Activated CD4-positive, alpha-beta memory T cell treated with anti-CD3 and anti-CD28 coated beads for 36 hours (primary cell): ENCODE measurements at regions not wholly inside any gene's neighbourhood (a gene's known extent, or its start where the extent isn't known, plus 50 kb on each side); places are given as distances from the start of the nearest gene placed in this dataset.
"Not testable (repeated sequence)": the region's sequence is repeated elsewhere in the genome, so short reads cannot be mapped to it uniquely, and the experiment has no call there.

Experiments used
- CTCF ChIA-PET: fragments of 350-600 bp; sonication (Branson Sonifier 250); formaldehyde crosslinking; loops from one replicate; lab custom pipeline; 2021; ENCODE audit warnings: antibody characterized with exemption, inconsistent platforms; lab: Charles Lee
- POLR2A ChIA-PET: fragments of 350-600 bp; sonication (Branson Sonifier 250); formaldehyde crosslinking; loops from one replicate; lab custom pipeline; 2021; ENCODE audit warnings: antibody characterized with exemption; lab: Charles Lee
- DNase-seq: peaks from one replicate; pipeline ENCODE4 v3.0.0-alpha.2; 2020
- H3K27ac Mint-ChIP-seq: one replicate; pipeline ENCODE4 v1.8.0; 2021; ENCODE audit warnings: mixed read lengths
- H3K27me3 Mint-ChIP-seq: one replicate; pipeline ENCODE4 v1.8.0; 2021; ENCODE audit warnings: mixed read lengths
- H3K36me3 Mint-ChIP-seq: one replicate; pipeline ENCODE4 v1.8.0; 2021; ENCODE audit warnings: mixed read lengths
- H3K4me1 Mint-ChIP-seq: one replicate; pipeline ENCODE4 v1.8.0; 2021; ENCODE audit warnings: low read depth, mixed read lengths
- H3K4me3 Mint-ChIP-seq: one replicate; pipeline ENCODE4 v1.8.0; 2021; ENCODE audit warnings: mild to moderate bottlenecking, mixed read lengths
- H3K9me3 Mint-ChIP-seq: one replicate; pipeline ENCODE4 v1.8.0; 2021; ENCODE audit warnings: mixed read lengths
- intact Hi-C: fragments of 100-400 bp; cut with micrococcal nuclease; formaldehyde crosslinking; loops from one replicate; pipeline ENCODE4 v1.15.1; 2023

GRCh38 chr2:34827398-34827797 lies 1228.3 kb upstream of the FAM98A start:
- POLR2A ChIA-PET = no interaction called here
- no peaks in the 10 kb centered on the region for H3K27me3 Mint-ChIP-seq
- no peak overlapping the region for H3K4me3 Mint-ChIP-seq
- H3K27ac Mint-ChIP-seq = no peak overlapping the region
- H3K36me3 Mint-ChIP-seq = no peaks in the 10 kb centered on the region
- no peaks in the 10 kb centered on the region for H3K4me1 Mint-ChIP-seq
- CTCF ChIA-PET = no interaction called here
- intact Hi-C loops = no loop called here
- peaks cover 12% of the 10 kb centered on the region for H3K9me3 Mint-ChIP-seq
- DNase-seq = no peak

DNA sequence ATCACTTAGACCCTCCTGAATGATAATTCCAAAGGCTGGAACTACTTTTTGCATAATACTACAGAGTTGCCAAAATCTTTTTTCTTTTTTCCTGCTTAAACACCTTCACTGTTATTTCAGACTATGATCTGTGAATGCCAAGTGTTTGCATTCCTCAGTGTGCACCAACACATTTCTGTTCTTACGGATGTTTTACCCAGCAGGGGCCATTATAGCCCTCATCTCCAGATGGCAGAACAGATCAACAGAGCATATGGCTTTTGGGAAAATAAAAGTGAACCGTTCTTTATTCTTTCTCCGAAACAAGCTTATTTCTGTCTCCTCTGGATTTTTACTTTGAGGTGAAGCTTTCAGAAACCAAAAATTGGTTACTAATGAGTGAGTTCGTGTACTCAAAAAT lies 1226.6 kb upstream of the FAM98A start:
- Mint-ChIP-seq H3K9me3 (peaks cover 13% of the 10 kb centered on the region), H3K4me3 (no peak overlapping the region), H3K4me1 (no peaks in the 10 kb centered on the region), H3K27ac (no peak overlapping the region), H3K27me3 (no peaks in the 10 kb centered on the region), H3K36me3 (no peaks in the 10 kb centered on the region)
- DNase-seq = no peak
- CTCF ChIA-PET = no interaction called here
- intact Hi-C loops = no loop called here
- POLR2A ChIA-PET = no interaction called here

GRCh38 chr2:34822616-34823015 lies 1223.5 kb upstream of the FAM98A start:
- Mint-ChIP-seq H3K4me3 (no peak overlapping the region), H3K27ac (no peak overlapping the region), H3K9me3 (peaks cover 13% of the 10 kb centered on the region), H3K27me3 (no peaks in the 10 kb centered on the region), H3K4me1 (no peaks in the 10 kb centered on the region), H3K36me3 (no peaks in the 10 kb centered on the region)
- POLR2A ChIA-PET = no interaction called here
- DNase-seq = no peak
- CTCF ChIA-PET = no interaction called here
- intact Hi-C loops = no loop called here

- no peak overlapping the region for H3K27ac Mint-ChIP-seq
- H3K36me3 Mint-ChIP-seq = no peaks in the 10 kb centered on the region
- no peak for DNase-seq
- ChIA-PET POLR2A (no interaction called here), CTCF (no interaction called here)
- intact Hi-C loops = no loop called here
- no peaks in the 10 kb centered on the region for H3K4me1 Mint-ChIP-seq
- H3K4me3 Mint-ChIP-seq = no peak overlapping the region
- H3K27me3 Mint-ChIP-seq = no peaks in the 10 kb centered on the region
- H3K9me3 Mint-ChIP-seq = peaks cover 8% of the 10 kb centered on the region
These were observed 1216.1 kb upstream of the FAM98A start for GRCh38 chr2:34815052-34815741.

- Mint-ChIP-seq H3K9me3 (no peaks in the 10 kb centered on the region), H3K27me3 (no peaks in the 10 kb centered on the region), H3K27ac (no peak overlapping the region), H3K4me3 (no peak overlapping the region), H3K36me3 (no peaks in the 10 kb centered on the region), H3K4me1 (no peaks in the 10 kb centered on the region)
- intact Hi-C loops = no loop called here
- CTCF ChIA-PET = no interaction called here
- POLR2A ChIA-PET = no interaction called here
- DNase-seq = no peak
These were observed 1211.4 kb upstream of the FAM98A start for GRCh38 chr2:34810456-34810855.

DNA sequence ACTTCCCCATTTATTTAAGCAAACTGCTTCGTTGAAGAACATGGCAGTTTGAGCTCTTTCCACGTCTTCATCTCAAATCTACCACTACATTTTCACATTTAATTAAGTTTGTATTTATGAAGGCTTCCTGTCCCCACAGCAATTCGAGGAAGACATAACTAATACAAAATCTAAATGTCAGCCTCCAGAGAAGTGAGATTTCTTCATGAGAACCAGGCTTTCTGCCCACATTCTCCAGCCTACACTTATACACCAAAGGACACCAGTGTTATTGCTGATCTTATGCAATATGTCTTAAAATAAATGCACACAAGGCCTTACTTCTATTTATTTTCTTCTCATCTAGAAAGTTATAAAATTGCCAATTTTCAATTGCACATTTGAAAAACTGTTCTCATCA lies 1209.3 kb upstream of the FAM98A start:
- no peak overlapping the region for H3K27ac Mint-ChIP-seq
- H3K4me3 Mint-ChIP-seq = no peak overlapping the region
- POLR2A ChIA-PET = no interaction called here
- CTCF ChIA-PET = no interaction called here
- intact Hi-C loops = no loop called here
- H3K27me3 Mint-ChIP-seq = no peaks in the 10 kb centered on the region
- H3K9me3 Mint-ChIP-seq = no peaks in the 10 kb centered on the region
- H3K36me3 Mint-ChIP-seq = no peaks in the 10 kb centered on the region
- DNase-seq = no peak
- no peaks in the 10 kb centered on the region for H3K4me1 Mint-ChIP-seq

DNA sequence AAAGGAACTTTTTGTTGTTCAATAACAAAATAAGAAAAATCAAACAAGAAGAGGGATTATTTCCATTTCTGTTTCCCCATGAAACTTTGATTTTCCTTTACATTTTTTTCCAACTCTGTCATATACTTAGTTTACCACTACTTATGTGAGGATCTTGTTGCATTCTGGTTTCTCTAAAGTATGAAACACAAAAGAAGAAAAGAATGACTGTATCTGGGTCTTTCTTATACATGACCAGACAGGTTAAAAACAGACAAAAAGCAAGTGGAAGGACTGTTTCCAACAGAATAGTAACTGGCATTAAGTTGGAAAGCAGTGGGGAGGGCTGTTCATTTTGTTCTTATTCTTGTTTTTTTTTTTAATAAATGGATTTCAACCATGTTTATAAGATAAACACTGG lies 1207.8 kb upstream of the FAM98A start:
- Mint-ChIP-seq H3K36me3 (no peaks in the 10 kb centered on the region), H3K4me1 (no peaks in the 10 kb centered on the region), H3K27ac (no peak overlapping the region), H3K27me3 (no peaks in the 10 kb centered on the region), H3K9me3 (no peaks in the 10 kb centered on the region), H3K4me3 (no peak overlapping the region)
- CTCF ChIA-PET = no interaction called here
- POLR2A ChIA-PET = no interaction called here
- no peak for DNase-seq
- intact Hi-C loops = no loop called here

GRCh38 chr2:34806396-34806795 lies 1207.3 kb upstream of the FAM98A start:
- Mint-ChIP-seq H3K36me3 (no peaks in the 10 kb centered on the region), H3K9me3 (no peaks in the 10 kb centered on the region), H3K4me1 (no peaks in the 10 kb centered on the region), H3K27ac (no peak overlapping the region), H3K27me3 (no peaks in the 10 kb centered on the region), H3K4me3 (no peak overlapping the region)
- no peak for DNase-seq
- intact Hi-C loops = no loop called here
- ChIA-PET POLR2A (no interaction called here), CTCF (no interaction called here)

GRCh38 chr2:34799556-34799955 lies 1200.5 kb upstream of the FAM98A start:
- POLR2A ChIA-PET = no interaction called here

DNA sequence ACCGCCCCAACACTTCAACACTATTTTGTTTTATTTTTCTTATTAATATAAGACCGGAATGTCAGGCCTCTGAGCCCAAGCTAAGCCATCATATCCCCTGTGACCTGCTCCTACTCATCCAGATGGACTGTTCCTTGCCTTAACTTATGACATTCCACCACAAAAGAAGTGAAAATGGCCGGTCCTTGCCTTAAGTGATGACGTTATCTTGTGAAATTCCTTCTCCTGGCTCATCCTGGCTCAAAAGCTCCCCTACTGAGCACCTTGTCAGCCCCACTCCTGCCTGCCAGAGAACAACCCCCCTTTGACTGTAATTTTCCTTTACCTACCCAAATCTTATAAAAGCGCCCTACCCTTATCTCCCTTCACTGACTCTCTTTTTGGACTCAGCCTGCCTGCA lies 1196.5 kb upstream of the FAM98A start:
- H3K4me3 Mint-ChIP-seq, H3K36me3 Mint-ChIP-seq, POLR2A ChIA-PET, DNase-seq, H3K4me1 Mint-ChIP-seq, H3K27me3 Mint-ChIP-seq, H3K9me3 Mint-ChIP-seq, intact Hi-C loops, H3K27ac Mint-ChIP-seq, CTCF ChIA-PET: not testable (repeated sequence)

More at GRCh38 chr2:34799556-34799955, 1200.5 kb upstream of the FAM98A start:
- Mint-ChIP-seq H3K4me3 (no peak overlapping the region), H3K4me1 (no peaks in the 10 kb centered on the region), H3K27me3 (no peaks in the 10 kb centered on the region), H3K27ac (no peak overlapping the region), H3K9me3 (no peaks in the 10 kb centered on the region), H3K36me3 (no peaks in the 10 kb centered on the region)
- intact Hi-C loops = no loop called here
- CTCF ChIA-PET = no interaction called here
- DNase-seq = no peak

GRCh38 chr2:34789169-34789568 lies 1190.1 kb upstream of the FAM98A start:
- no peak for DNase-seq
- Mint-ChIP-seq H3K9me3 (no peaks in the 10 kb centered on the region), H3K4me1 (no peaks in the 10 kb centered on the region), H3K36me3 (no peaks in the 10 kb centered on the region), H3K27me3 (no peaks in the 10 kb centered on the region), H3K4me3 (no peak overlapping the region), H3K27ac (no peak overlapping the region)
- CTCF ChIA-PET = no interaction called here
- intact Hi-C loops = no loop called here
- POLR2A ChIA-PET = no interaction called here

DNA sequence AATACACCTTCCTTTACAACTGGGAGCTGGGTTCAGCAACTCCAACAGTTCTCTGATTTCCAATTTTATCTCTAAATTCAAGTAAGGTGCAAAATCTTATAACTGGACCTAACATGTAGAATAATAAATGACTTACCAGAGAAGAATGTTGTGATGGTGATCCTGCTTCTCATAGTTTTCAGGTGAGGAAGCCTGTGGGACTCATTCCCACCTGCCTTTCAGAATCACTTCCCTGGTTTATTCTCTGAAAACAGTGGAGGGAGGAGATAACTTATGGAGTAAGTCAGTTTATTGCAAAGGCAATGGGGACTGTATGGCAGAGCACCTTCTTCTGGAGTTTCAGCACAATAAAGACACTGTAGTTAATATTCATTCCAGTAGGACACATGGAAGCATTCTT lies 1188.2 kb upstream of the FAM98A start:
- Mint-ChIP-seq H3K27me3 (no peaks in the 10 kb centered on the region), H3K27ac (no peak overlapping the region), H3K4me1 (no peaks in the 10 kb centered on the region), H3K9me3 (no peaks in the 10 kb centered on the region), H3K4me3 (no peak overlapping the region), H3K36me3 (no peaks in the 10 kb centered on the region)
- no peak for DNase-seq
- intact Hi-C loops = no loop called here
- CTCF ChIA-PET = no interaction called here
- POLR2A ChIA-PET = no interaction called here

DNA sequence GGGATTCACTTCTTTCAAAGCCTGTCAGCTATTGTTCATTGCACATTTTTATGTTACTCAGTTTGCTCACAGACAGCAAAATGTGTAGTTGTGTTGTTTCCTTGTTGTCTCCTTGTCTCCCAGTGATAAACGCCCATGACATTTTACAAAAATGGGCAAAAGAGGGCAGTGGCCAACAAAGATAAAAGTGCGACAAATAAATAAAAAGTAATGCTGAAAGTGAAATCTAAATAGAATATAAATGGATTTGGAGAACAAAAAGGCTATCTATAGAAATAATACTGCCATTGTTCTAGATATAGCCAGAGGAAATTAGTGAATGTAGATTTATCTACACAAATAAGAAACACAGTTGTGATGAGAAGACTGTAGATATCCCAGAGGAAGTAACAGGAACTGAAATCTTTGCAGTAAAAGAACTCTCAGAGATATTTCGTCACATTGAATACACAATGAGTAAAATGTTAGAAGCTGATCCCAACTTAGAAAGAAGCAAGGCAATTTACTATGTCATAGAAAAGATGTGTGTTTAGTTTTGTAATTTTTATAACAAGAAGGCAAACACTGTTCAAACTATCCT lies 1186.2 kb upstream of the FAM98A start:
- no peak for DNase-seq
- intact Hi-C loops = no loop called here
- Mint-ChIP-seq H3K27me3 (no peaks in the 10 kb centered on the region), H3K4me1 (no peaks in the 10 kb centered on the region), H3K9me3 (peaks cover 3% of the 10 kb centered on the region), H3K27ac (no peak overlapping the region), H3K36me3 (no peaks in the 10 kb centered on the region), H3K4me3 (no peak overlapping the region)
- ChIA-PET CTCF (no interaction called here), POLR2A (no interaction called here)
